Neural cell (in vitro differentiated cells): ENCODE measurements at regions not wholly inside any gene's neighbourhood (a gene's known extent, or its start where the extent isn't known, plus 50 kb on each side); places are given as distances from the start of the nearest gene placed in this dataset.

Source experiments
- POLR2AphosphoS5 ChIP-seq: IDR thresholded peaks from 2 replicates; pipeline ENCODE4 v1.6.1; 2012
- TAF1 ChIP-seq: IDR thresholded peaks from 2 replicates; pipeline ENCODE4 v1.6.1; 2012; ENCODE audit warnings: low read depth
- TF ChIP-seq, protein P1 (sequence below): fragments of 450-650 bp; IDR thresholded peaks from 2 replicates; pipeline ENCODE4 v1.5.1; 2014; ENCODE audit warnings: antibody characterized with exemption, mild to moderate bottlenecking, moderate library complexity; ENCODE audit not compliant: poor library complexity, severe bottlenecking
- TF ChIP-seq, protein P2 (sequence below): IDR thresholded peaks from 2 replicates; pipeline ENCODE4 v1.6.1; 2012; ENCODE audit warnings: borderline replicate concordance

GRCh38 chr1:17992800-17993199 lies 114.8 kb upstream of the IGSF21 start:
- TF ChIP-seq, protein P1, sequence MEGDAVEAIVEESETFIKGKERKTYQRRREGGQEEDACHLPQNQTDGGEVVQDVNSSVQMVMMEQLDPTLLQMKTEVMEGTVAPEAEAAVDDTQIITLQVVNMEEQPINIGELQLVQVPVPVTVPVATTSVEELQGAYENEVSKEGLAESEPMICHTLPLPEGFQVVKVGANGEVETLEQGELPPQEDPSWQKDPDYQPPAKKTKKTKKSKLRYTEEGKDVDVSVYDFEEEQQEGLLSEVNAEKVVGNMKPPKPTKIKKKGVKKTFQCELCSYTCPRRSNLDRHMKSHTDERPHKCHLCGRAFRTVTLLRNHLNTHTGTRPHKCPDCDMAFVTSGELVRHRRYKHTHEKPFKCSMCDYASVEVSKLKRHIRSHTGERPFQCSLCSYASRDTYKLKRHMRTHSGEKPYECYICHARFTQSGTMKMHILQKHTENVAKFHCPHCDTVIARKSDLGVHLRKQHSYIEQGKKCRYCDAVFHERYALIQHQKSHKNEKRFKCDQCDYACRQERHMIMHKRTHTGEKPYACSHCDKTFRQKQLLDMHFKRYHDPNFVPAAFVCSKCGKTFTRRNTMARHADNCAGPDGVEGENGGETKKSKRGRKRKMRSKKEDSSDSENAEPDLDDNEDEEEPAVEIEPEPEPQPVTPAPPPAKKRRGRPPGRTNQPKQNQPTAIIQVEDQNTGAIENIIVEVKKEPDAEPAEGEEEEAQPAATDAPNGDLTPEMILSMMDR = no peak
- TF ChIP-seq, protein P2, sequence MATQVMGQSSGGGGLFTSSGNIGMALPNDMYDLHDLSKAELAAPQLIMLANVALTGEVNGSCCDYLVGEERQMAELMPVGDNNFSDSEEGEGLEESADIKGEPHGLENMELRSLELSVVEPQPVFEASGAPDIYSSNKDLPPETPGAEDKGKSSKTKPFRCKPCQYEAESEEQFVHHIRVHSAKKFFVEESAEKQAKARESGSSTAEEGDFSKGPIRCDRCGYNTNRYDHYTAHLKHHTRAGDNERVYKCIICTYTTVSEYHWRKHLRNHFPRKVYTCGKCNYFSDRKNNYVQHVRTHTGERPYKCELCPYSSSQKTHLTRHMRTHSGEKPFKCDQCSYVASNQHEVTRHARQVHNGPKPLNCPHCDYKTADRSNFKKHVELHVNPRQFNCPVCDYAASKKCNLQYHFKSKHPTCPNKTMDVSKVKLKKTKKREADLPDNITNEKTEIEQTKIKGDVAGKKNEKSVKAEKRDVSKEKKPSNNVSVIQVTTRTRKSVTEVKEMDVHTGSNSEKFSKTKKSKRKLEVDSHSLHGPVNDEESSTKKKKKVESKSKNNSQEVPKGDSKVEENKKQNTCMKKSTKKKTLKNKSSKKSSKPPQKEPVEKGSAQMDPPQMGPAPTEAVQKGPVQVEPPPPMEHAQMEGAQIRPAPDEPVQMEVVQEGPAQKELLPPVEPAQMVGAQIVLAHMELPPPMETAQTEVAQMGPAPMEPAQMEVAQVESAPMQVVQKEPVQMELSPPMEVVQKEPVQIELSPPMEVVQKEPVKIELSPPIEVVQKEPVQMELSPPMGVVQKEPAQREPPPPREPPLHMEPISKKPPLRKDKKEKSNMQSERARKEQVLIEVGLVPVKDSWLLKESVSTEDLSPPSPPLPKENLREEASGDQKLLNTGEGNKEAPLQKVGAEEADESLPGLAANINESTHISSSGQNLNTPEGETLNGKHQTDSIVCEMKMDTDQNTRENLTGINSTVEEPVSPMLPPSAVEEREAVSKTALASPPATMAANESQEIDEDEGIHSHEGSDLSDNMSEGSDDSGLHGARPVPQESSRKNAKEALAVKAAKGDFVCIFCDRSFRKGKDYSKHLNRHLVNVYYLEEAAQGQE = no peak
- TF ChIP-seq POLR2AphosphoS5 (no peak), TAF1 (no peak)
